Ishikawa (cell line): ENCODE measurements at regions not wholly inside any gene's neighbourhood (a gene's known extent, or its start where the extent isn't known, plus 50 kb on each side); places are given as distances from the start of the nearest gene placed in this dataset.

Experiments used
- CEBPB ChIP-seq: IDR thresholded peaks from 2 replicates; pipeline ENCODE4 v1.6.1; 2012
- CREB1 ChIP-seq: IDR thresholded peaks from 2 replicates; pipeline ENCODE4 v1.6.1; 2012; ENCODE audit warnings: low read depth
- EGR1 ChIP-seq: IDR thresholded peaks from 2 replicates; pipeline ENCODE4 v1.6.1; 2012
- EP300 ChIP-seq: IDR thresholded peaks from 2 replicates; pipeline ENCODE4 v1.6.1; 2012; ENCODE audit warnings: borderline replicate concordance
- FOXM1 ChIP-seq: IDR thresholded peaks from 2 replicates; pipeline ENCODE4 v1.6.1; 2012; ENCODE audit warnings: low read depth, borderline replicate concordance
- MAX ChIP-seq: IDR thresholded peaks from 2 replicates; pipeline ENCODE4 v1.6.1; 2012
- NFIC ChIP-seq: IDR thresholded peaks from 2 replicates; pipeline ENCODE4 v1.6.1; 2012
- RAD21 ChIP-seq: IDR thresholded peaks from 2 replicates; pipeline ENCODE4 v1.6.1; 2012; ENCODE audit warnings: low read depth
- REST ChIP-seq: IDR thresholded peaks from 2 replicates; pipeline ENCODE4 v1.6.1; 2012; ENCODE audit warnings: low read depth, mild to moderate bottlenecking
- TAF1 ChIP-seq: IDR thresholded peaks from 2 replicates; pipeline ENCODE4 v1.6.1; 2012; ENCODE audit warnings: low read depth, mild to moderate bottlenecking
- TCF12 ChIP-seq: IDR thresholded peaks from 2 replicates; pipeline ENCODE4 v1.6.1; 2012; ENCODE audit warnings: low read depth
- TEAD4 ChIP-seq: IDR thresholded peaks from 2 replicates; pipeline ENCODE4 v1.6.1; 2012
- USF1 ChIP-seq: IDR thresholded peaks from 2 replicates; pipeline ENCODE4 v1.6.1; 2012
- YY1 ChIP-seq: IDR thresholded peaks from 2 replicates; pipeline ENCODE4 v1.6.1; 2012; ENCODE audit warnings: low read depth
- ZBTB7A ChIP-seq: IDR thresholded peaks from 2 replicates; pipeline ENCODE4 v1.6.1; 2012; ENCODE audit warnings: low read depth

GRCh38 chr22:48898524-48899250 is 929.0 kb downstream of the BRD1 start:
- TF ChIP-seq YY1: no peak
- TF ChIP-seq CEBPB: no peak
- TF ChIP-seq TCF12: no peak
- no peak for TF ChIP-seq RAD21
- TF ChIP-seq FOXM1: no peak
- TF ChIP-seq TEAD4: no peak

GRCh38 chr22:48897645-48898370 is 929.9 kb downstream of the BRD1 start:
- TF ChIP-seq EGR1 (no peak), USF1 (no peak), ZBTB7A (no peak), MAX (no peak), CREB1 (no peak), YY1 (no peak), TEAD4 (no peak), TCF12 (no peak), CEBPB (no peak), TAF1 (no peak), REST (no peak), NFIC (no peak), RAD21 (no peak), FOXM1 (no peak), EP300 (no peak)

- TF ChIP-seq MAX (no peak), NFIC (no peak), EGR1 (no peak), TAF1 (no peak), TEAD4 (no peak), RAD21 (no peak)
Measured at GRCh38 chr22:48896766-48897644, 930.7 kb downstream of the BRD1 start.

- no peak for TF ChIP-seq NFIC
- no peak for TF ChIP-seq TEAD4
- no peak for TF ChIP-seq USF1
- no peak for TF ChIP-seq ZBTB7A
Measured at GRCh38 chr22:48895831-48896765, 931.6 kb downstream of the BRD1 start.

GRCh38 chr22:48895336-48895735 is 932.3 kb downstream of the BRD1 start:
- no peak for TF ChIP-seq RAD21
- no peak for TF ChIP-seq CREB1
- no peak for TF ChIP-seq YY1
- no peak for TF ChIP-seq EP300
- no peak for TF ChIP-seq TEAD4
- TF ChIP-seq NFIC: no peak
- TF ChIP-seq MAX: no peak
- TF ChIP-seq EGR1: no peak
- TF ChIP-seq USF1: no peak
- TF ChIP-seq TAF1: no peak
- no peak for TF ChIP-seq CEBPB
- TF ChIP-seq ZBTB7A: no peak
- TF ChIP-seq TCF12: no peak
- no peak for TF ChIP-seq REST
- TF ChIP-seq FOXM1: no peak
